ENCODE measurements at regions not wholly inside any gene's neighbourhood (a gene's known extent, or its start where the extent isn't known, plus 50 kb on each side); places are given as distances from the start of the nearest gene placed in this dataset.
"Not testable (repeated sequence)": the region's sequence is repeated elsewhere in the genome, so short reads cannot be mapped to it uniquely, and the experiment has no call there.

GRCh38 chr12:68552605-68553195, 58.0 kb upstream of the RAP1B start:
- not testable (repeated sequence) for TF ChIP-seq RAD21 (IDR thresholded peaks at IDR 0.05; ENCODE audit: low read depth); ATF3 (IDR thresholded peaks at IDR 0.05); CTCF (IDR thresholded peaks at IDR 0.05 in 2 of 3, conservative IDR thresholded peaks at IDR 0.05 in 1 of 3; ENCODE audit: borderline replicate concordance in 1 of 3, insufficient read depth in 1 of 3, low read depth in 2 of 3, low read length in 2 of 3); REST (IDR thresholded peaks at IDR 0.05; ENCODE audit: low read depth); ZBTB33 (IDR thresholded peaks at IDR 0.05; ENCODE audit: extremely low read depth, insufficient replicate concordance, low read length); POLR2A (IDR thresholded peaks at IDR 0.05; ENCODE audit: borderline replicate concordance, extremely low read depth, insufficient read depth, insufficient read length); TCF7L2 (IDR thresholded peaks at IDR 0.05; ENCODE audit: borderline replicate concordance, extremely low read depth, insufficient read depth, insufficient read length)
